DND-41 (cell line): ENCODE measurements at regions not wholly inside any gene's neighbourhood (a gene's known extent, or its start where the extent isn't known, plus 50 kb on each side); places are given as distances from the start of the nearest gene placed in this dataset.

Experiments
- ATAC-seq: fragments of 200-7000 bp; cut with Tn5 transposase; 3 replicates; pipeline ENCODE4 v1.9.1; 2021; ENCODE audit warnings: low read depth; ENCODE audit not compliant: insufficient read depth
- DNase-seq: peaks from one replicate; pipeline ENCODE4 v3.0.0-alpha.2; 2020
- H2AFZ ChIP-seq: 2 replicates; pipeline ENCODE4 v1.6.0; 2012; ENCODE audit warnings: low read depth, low read length
- H3K27ac ChIP-seq: 2 replicates; pipeline ENCODE4 v1.5.1; 2012; ENCODE audit warnings: low read length, inconsistent platforms
- H3K27me3 ChIP-seq: fragments of 200-600 bp; sonication (generic); 2 replicates; pipeline ENCODE4 v1.6.0; 2012; ENCODE audit warnings: low read length, mild to moderate bottlenecking, inconsistent platforms; ENCODE audit not compliant: insufficient read depth, poor library complexity
- H3K36me3 ChIP-seq: 2 replicates; pipeline ENCODE4 v1.5.1; 2012; ENCODE audit warnings: low read length, inconsistent platforms; ENCODE audit not compliant: insufficient read depth
- H3K4me1 ChIP-seq: 2 replicates; pipeline ENCODE4 v1.5.1; 2012; ENCODE audit warnings: mild to moderate bottlenecking, low read length; ENCODE audit not compliant: insufficient read depth
- H3K4me2 ChIP-seq: 2 replicates; pipeline ENCODE4 v1.6.0; 2012; ENCODE audit warnings: mild to moderate bottlenecking, moderate library complexity, low read length, inconsistent platforms; ENCODE audit not compliant: insufficient read depth
- H3K4me3 ChIP-seq, 2 experiments: fragments of 200-600 bp in 1 of 2; shearing (Covaris generic) in 1 of 2; 2 replicates each; pipeline ENCODE4 v1.5.1; 2012 to 2016; ENCODE audit warnings: inconsistent platforms in 2 of 2, low read length in 2 of 2, mild to moderate bottlenecking in 2 of 2, low read depth in 1 of 2, moderate library complexity in 1 of 2
- H3K79me2 ChIP-seq: 2 replicates; pipeline ENCODE4 v1.6.0; 2012; ENCODE audit warnings: low read length, inconsistent platforms; ENCODE audit not compliant: insufficient read depth
- H3K9ac ChIP-seq: 2 replicates; pipeline ENCODE4 v1.6.0; 2012; ENCODE audit warnings: low read depth, mild to moderate bottlenecking, inconsistent platforms, low read length, moderate library complexity
- H3K9me3 ChIP-seq: 2 replicates; pipeline ENCODE4 v1.5.1; 2012; ENCODE audit warnings: low read length, moderate library complexity, mild to moderate bottlenecking, inconsistent platforms; ENCODE audit not compliant: insufficient read depth, severe bottlenecking
- H4K20me1 ChIP-seq: 2 replicates; pipeline ENCODE4 v1.6.0; 2012; ENCODE audit warnings: low read length; ENCODE audit not compliant: insufficient read depth
- EZH2 ChIP-seq: IDR thresholded peaks from 3 replicates; pipeline ENCODE4 v1.6.1; 2012; ENCODE audit warnings: borderline replicate concordance, low read depth, mild to moderate bottlenecking, moderate library complexity, low read length, inconsistent platforms; ENCODE audit not compliant: severe bottlenecking
- TF ChIP-seq, protein P1 (sequence below): IDR thresholded peaks from 2 replicates; pipeline ENCODE4 v1.5.1; 2012; ENCODE audit warnings: borderline replicate concordance, low read length, moderate library complexity, mild to moderate bottlenecking; ENCODE audit not compliant: poor library complexity, severe bottlenecking; ENCODE audit errors: extremely low read depth

DNA sequence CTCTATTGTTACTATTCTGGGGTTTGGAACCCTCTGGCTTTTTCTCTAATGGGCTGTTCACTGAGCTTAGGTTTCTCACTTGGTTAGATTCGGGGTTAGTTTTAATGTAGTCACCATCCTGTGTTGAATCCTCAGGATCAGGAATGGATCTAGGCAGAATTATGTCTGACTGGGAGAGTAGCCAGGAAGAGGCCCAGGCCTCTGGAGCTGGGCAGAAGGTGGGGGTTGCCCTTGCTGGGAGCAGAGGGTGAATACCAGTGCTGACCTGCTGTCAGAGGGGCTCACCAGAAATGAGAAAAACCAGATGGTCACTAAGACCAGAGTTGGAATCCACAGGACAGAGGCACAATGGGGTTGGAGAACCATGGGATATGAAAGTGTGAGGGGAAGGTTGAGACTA is 126.6 kb upstream of the SLC4A4 start:
- no peaks in the 10 kb centered on the region for H3K36me3 ChIP-seq
- ATAC-seq, result no peak
- no peaks in the 10 kb centered on the region for H3K27me3 ChIP-seq
- H3K4me1 ChIP-seq, result no peaks in the 10 kb centered on the region
- no peak overlapping the region for H3K9ac ChIP-seq
- H3K79me2 ChIP-seq, result no peaks in the 10 kb centered on the region
- no peak overlapping the region for H3K27ac ChIP-seq
- H4K20me1 ChIP-seq, result no peaks in the 10 kb centered on the region
- no peaks in the 10 kb centered on the region for H3K9me3 ChIP-seq
- H3K4me3 ChIP-seq, result no peak overlapping the region
- H3K4me2 ChIP-seq, result no peak overlapping the region
- no peak for DNase-seq
- H2AFZ ChIP-seq, result no peak overlapping the region
- no peak for TF ChIP-seq EZH2
- TF ChIP-seq, protein P1, sequence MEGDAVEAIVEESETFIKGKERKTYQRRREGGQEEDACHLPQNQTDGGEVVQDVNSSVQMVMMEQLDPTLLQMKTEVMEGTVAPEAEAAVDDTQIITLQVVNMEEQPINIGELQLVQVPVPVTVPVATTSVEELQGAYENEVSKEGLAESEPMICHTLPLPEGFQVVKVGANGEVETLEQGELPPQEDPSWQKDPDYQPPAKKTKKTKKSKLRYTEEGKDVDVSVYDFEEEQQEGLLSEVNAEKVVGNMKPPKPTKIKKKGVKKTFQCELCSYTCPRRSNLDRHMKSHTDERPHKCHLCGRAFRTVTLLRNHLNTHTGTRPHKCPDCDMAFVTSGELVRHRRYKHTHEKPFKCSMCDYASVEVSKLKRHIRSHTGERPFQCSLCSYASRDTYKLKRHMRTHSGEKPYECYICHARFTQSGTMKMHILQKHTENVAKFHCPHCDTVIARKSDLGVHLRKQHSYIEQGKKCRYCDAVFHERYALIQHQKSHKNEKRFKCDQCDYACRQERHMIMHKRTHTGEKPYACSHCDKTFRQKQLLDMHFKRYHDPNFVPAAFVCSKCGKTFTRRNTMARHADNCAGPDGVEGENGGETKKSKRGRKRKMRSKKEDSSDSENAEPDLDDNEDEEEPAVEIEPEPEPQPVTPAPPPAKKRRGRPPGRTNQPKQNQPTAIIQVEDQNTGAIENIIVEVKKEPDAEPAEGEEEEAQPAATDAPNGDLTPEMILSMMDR, result no peak

GRCh38 chr4:71214578-71214977 is 124.2 kb upstream of the SLC4A4 start:
- no peak overlapping the region for H3K4me3 ChIP-seq
- no peaks in the 10 kb centered on the region for H3K27me3 ChIP-seq
- ATAC-seq (no peak), DNase-seq (no peak)
- H3K9me3 ChIP-seq, result no peaks in the 10 kb centered on the region
- no peaks in the 10 kb centered on the region for H3K79me2 ChIP-seq
- no peak overlapping the region for H3K27ac ChIP-seq
- H4K20me1 ChIP-seq, result no peaks in the 10 kb centered on the region
- H3K4me1 ChIP-seq, result no peaks in the 10 kb centered on the region
- H2AFZ ChIP-seq, result no peak overlapping the region
- no peak overlapping the region for H3K9ac ChIP-seq
- no peaks in the 10 kb centered on the region for H3K36me3 ChIP-seq
- TF ChIP-seq, protein P1, result no peak
- no peak for TF ChIP-seq EZH2
- no peak overlapping the region for H3K4me2 ChIP-seq

GRCh38 chr4:71216316-71216959 is 122.4 kb upstream of the SLC4A4 start:
- Histone ChIP-seq H4K20me1 (no peaks in the 10 kb centered on the region), H3K79me2 (no peaks in the 10 kb centered on the region)
- TF ChIP-seq, protein P1, result no peak
- no peak for TF ChIP-seq EZH2

More at GRCh38 chr4:71216316-71216959, 122.4 kb upstream of the SLC4A4 start:
- no peak overlapping the region for H3K4me2 ChIP-seq
- H3K4me1 ChIP-seq, result no peaks in the 10 kb centered on the region
- no peak overlapping the region for H3K9ac ChIP-seq
- no peak for ATAC-seq
- no peak overlapping the region for H3K4me3 ChIP-seq
- no peaks in the 10 kb centered on the region for H3K27me3 ChIP-seq
- DNase-seq, result no peak
- no peaks in the 10 kb centered on the region for H3K36me3 ChIP-seq
- no peak overlapping the region for H2AFZ ChIP-seq
- H3K9me3 ChIP-seq, result no peaks in the 10 kb centered on the region
- H3K27ac ChIP-seq, result no peak overlapping the region
